GM12873 (cell line): ENCODE measurements at regions not wholly inside any gene's neighbourhood (a gene's known extent, or its start where the extent isn't known, plus 50 kb on each side); places are given as distances from the start of the nearest gene placed in this dataset.

Experiments used
- CTCF ChIP-seq: IDR thresholded peaks from 2 replicates; pipeline ENCODE4 v1.5.1; 2012; ENCODE audit warnings: low read depth, mild to moderate bottlenecking, moderate library complexity, low read length, control low read depth; ENCODE audit not compliant: insufficient read depth; ENCODE audit errors: missing control alignments

- no peak for TF ChIP-seq CTCF
Measured at GRCh38 chr7:110309941-110310340, 781.0 kb upstream of the LRRN3 start.

GRCh38 chr7:110311556-110311955, 779.4 kb upstream of the LRRN3 start:
- TF ChIP-seq CTCF = no peak

GRCh38 chr7:110317541-110318265, 773.2 kb upstream of the LRRN3 start:
- TF ChIP-seq CTCF = no peak

GRCh38 chr7:110322796-110323195, 768.1 kb upstream of the LRRN3 start:
- no peak for TF ChIP-seq CTCF

GRCh38 chr7:110326966-110327365, 764.0 kb upstream of the LRRN3 start:
- TF ChIP-seq CTCF = no peak

GRCh38 chr7:110336423-110336822, 754.5 kb upstream of the LRRN3 start:
- TF ChIP-seq CTCF = no peak

- no peak for TF ChIP-seq CTCF
Measured at GRCh38 chr7:110337646-110338045, 753.3 kb upstream of the LRRN3 start.

- no peak for TF ChIP-seq CTCF
Measured at GRCh38 chr7:110347081-110347480, 743.8 kb upstream of the LRRN3 start.
